GM19035 (cell line): ENCODE measurements at regions not wholly inside any gene's neighbourhood (a gene's known extent, or its start where the extent isn't known, plus 50 kb on each side); places are given as distances from the start of the nearest gene placed in this dataset.

Source experiments
- ATAC-seq: cut with Tn5 transposase; IDR thresholded peaks from one replicate; pipeline ENCODE4 v1.9.1; 2021; ENCODE audit not compliant: unreplicated experiment

- ATAC-seq = no peak
Measured at GRCh38 chr9:129476821-129477611, 143.9 kb downstream of the C9orf50 start.

- ATAC-seq = no peak
Measured at GRCh38 chr9:129474740-129475404, 146.0 kb downstream of the C9orf50 start.

- no peak for ATAC-seq
Measured at GRCh38 chr9:129473523-129474244, 147.2 kb downstream of the C9orf50 start.

- no peak for ATAC-seq
Measured at GRCh38 chr9:129472651-129473102, 148.2 kb downstream of the C9orf50 start.

- ATAC-seq = no peak
Measured at GRCh38 chr9:129471201-129472019, 149.5 kb downstream of the C9orf50 start.

GRCh38 chr9:129469988-129470316 is 150.9 kb downstream of the C9orf50 start:
- no peak for ATAC-seq

- ATAC-seq = no peak
Measured at GRCh38 chr9:129469188-129469987, 151.5 kb downstream of the C9orf50 start.

GRCh38 chr9:129467739-129468666 is 152.9 kb downstream of the C9orf50 start:
- ATAC-seq = no peak

- no peak for ATAC-seq
Measured at GRCh38 chr9:129467004-129467588, 153.8 kb downstream of the C9orf50 start.

- no peak for ATAC-seq
Measured at GRCh38 chr9:129465834-129466535, 154.9 kb downstream of the C9orf50 start.

- ATAC-seq = no peak
Measured at GRCh38 chr9:129464972-129465833, 155.7 kb downstream of the C9orf50 start.

- no peak for ATAC-seq
Measured at GRCh38 chr9:129463994-129464393, 156.9 kb downstream of the C9orf50 start.

- no peak for ATAC-seq
Measured at GRCh38 chr9:129463477-129463876, 157.4 kb downstream of the C9orf50 start.

GRCh38 chr9:129462360-129462759 is 158.5 kb downstream of the C9orf50 start:
- no peak for ATAC-seq

- peak; percentile 63 for ATAC-seq
Measured at GRCh38 chr9:129460323-129461261, 160.3 kb downstream of the C9orf50 start.
